ENCODE measurements at regions not wholly inside any gene's neighbourhood (a gene's known extent, or its start where the extent isn't known, plus 50 kb on each side); places are given as distances from the start of the nearest gene placed in this dataset.

- Histone ChIP-seq H3K27ac (ENCODE audit: low read depth, low read length, poor library complexity, severe bottlenecking) (no peak overlapping the region), H3K9me3 (ENCODE audit: low read length) (no peaks in the 10 kb centered on the region), H3K9me2 (ENCODE audit: low read depth, low read length) (no peaks in the 10 kb centered on the region), H4K20me1 (ENCODE audit: insufficient read depth, low read length) (no peaks in the 10 kb centered on the region), H3K4me3 (ENCODE audit: low read depth, low read length, poor library complexity, severe bottlenecking) (no peak overlapping the region), H3K79me2 (ENCODE audit: insufficient read depth, low read length) (no peaks in the 10 kb centered on the region), H3K4me1 (ENCODE audit: insufficient read depth, low read length, severe bottlenecking) (no peaks in the 10 kb centered on the region), H3F3A (ENCODE audit: insufficient read depth, low read length) (no peaks in the 10 kb centered on the region), H3K27me3 (ENCODE audit: insufficient read depth, low read length) (no peaks in the 10 kb centered on the region), H3K9ac (ENCODE audit: low read length) (no peak overlapping the region), H3K4me2 (ENCODE audit: low read length) (no peak overlapping the region), H3K36me3 (ENCODE audit: insufficient read depth, low read length) (no peaks in the 10 kb centered on the region), H2AFZ (ENCODE audit: low read length) (no peak overlapping the region)
- no peak for TF ChIP-seq CTCF (IDR thresholded peaks at IDR 0.05; ENCODE audit: low read length)
- no peak for TF ChIP-seq EZH2 (IDR thresholded peaks at IDR 0.05; ENCODE audit: borderline replicate concordance, low read length)
These were observed 2164.0 kb downstream of the PCDH7 start for GRCh38 chr4:32884198-32884597.

- Histone ChIP-seq H3K79me2 (ENCODE audit: insufficient read depth, low read length) (no peaks in the 10 kb centered on the region), H3K27me3 (ENCODE audit: insufficient read depth, low read length) (no peaks in the 10 kb centered on the region)
These were observed 2170.2 kb downstream of the PCDH7 start for GRCh38 chr4:32890398-32890797.

GRCh38 chr4:32909053-32909452 is 2188.9 kb downstream of the PCDH7 start:
- no peaks in the 10 kb centered on the region for H3K9me3 ChIP-seq (ENCODE audit: low read length)
- H3K4me3 ChIP-seq (ENCODE audit: low read depth, low read length, poor library complexity, severe bottlenecking): no peak overlapping the region
- H3K36me3 ChIP-seq (ENCODE audit: insufficient read depth, low read length): no peaks in the 10 kb centered on the region
- H3F3A ChIP-seq (ENCODE audit: insufficient read depth, low read length): no peaks in the 10 kb centered on the region
- no peaks in the 10 kb centered on the region for H3K27me3 ChIP-seq (ENCODE audit: insufficient read depth, low read length)
- H3K9me2 ChIP-seq (ENCODE audit: low read depth, low read length): no peaks in the 10 kb centered on the region
- H4K20me1 ChIP-seq (ENCODE audit: insufficient read depth, low read length): no peaks in the 10 kb centered on the region
- no peak overlapping the region for H3K4me2 ChIP-seq (ENCODE audit: low read length)
- no peaks in the 10 kb centered on the region for H3K79me2 ChIP-seq (ENCODE audit: insufficient read depth, low read length)
- TF ChIP-seq CTCF (IDR thresholded peaks at IDR 0.05; ENCODE audit: low read length) (no peak), EZH2 (IDR thresholded peaks at IDR 0.05; ENCODE audit: borderline replicate concordance, low read length) (no peak)
- no peak overlapping the region for H3K27ac ChIP-seq (ENCODE audit: low read depth, low read length, poor library complexity, severe bottlenecking)
- no peak overlapping the region for H3K9ac ChIP-seq (ENCODE audit: low read length)
- H2AFZ ChIP-seq (ENCODE audit: low read length): no peak overlapping the region
- no peaks in the 10 kb centered on the region for H3K4me1 ChIP-seq (ENCODE audit: insufficient read depth, low read length, severe bottlenecking)

More at GRCh38 chr4:32890398-32890797, 2170.2 kb downstream of the PCDH7 start:
- no peaks in the 10 kb centered on the region for H3K4me1 ChIP-seq (ENCODE audit: insufficient read depth, low read length, severe bottlenecking)
- no peaks in the 10 kb centered on the region for H3K36me3 ChIP-seq (ENCODE audit: insufficient read depth, low read length)
- no peak overlapping the region for H3K9ac ChIP-seq (ENCODE audit: low read length)
- no peaks in the 10 kb centered on the region for H4K20me1 ChIP-seq (ENCODE audit: insufficient read depth, low read length)
- H3K4me3 ChIP-seq (ENCODE audit: low read depth, low read length, poor library complexity, severe bottlenecking): no peak overlapping the region
- H2AFZ ChIP-seq (ENCODE audit: low read length): no peak overlapping the region
- no peak overlapping the region for H3K27ac ChIP-seq (ENCODE audit: low read depth, low read length, poor library complexity, severe bottlenecking)
- no peak overlapping the region for H3K4me2 ChIP-seq (ENCODE audit: low read length)
- TF ChIP-seq CTCF (IDR thresholded peaks at IDR 0.05; ENCODE audit: low read length) (no peak), EZH2 (IDR thresholded peaks at IDR 0.05; ENCODE audit: borderline replicate concordance, low read length) (no peak)
- H3K9me2 ChIP-seq (ENCODE audit: low read depth, low read length): no peaks in the 10 kb centered on the region
- no peaks in the 10 kb centered on the region for H3F3A ChIP-seq (ENCODE audit: insufficient read depth, low read length)
- H3K9me3 ChIP-seq (ENCODE audit: low read length): no peaks in the 10 kb centered on the region

Data from OCI-LY1 (cell line).